HCT116 (cell line): ENCODE measurements at regions not wholly inside any gene's neighbourhood (a gene's known extent, or its start where the extent isn't known, plus 50 kb on each side); places are given as distances from the start of the nearest gene placed in this dataset.

Source experiments
- CTCF ChIP-seq, 3 experiments: fragments of 200-600 bp in 1 of 3; sonication (generic) in 1 of 3; IDR thresholded peaks in 2 of 3; conservative IDR thresholded peaks in 1 of 3; 2 replicates each; pipeline ENCODE4 v1.5.1; 2012 to 2017; ENCODE audit warnings: low read depth in 2 of 3, low read length in 2 of 3, antibody characterized with exemption in 1 of 3, borderline replicate concordance in 1 of 3, control low read depth in 1 of 3, mild to moderate bottlenecking in 1 of 3, mixed read lengths in 1 of 3, mixed run types in 1 of 3, moderate library complexity in 1 of 3; ENCODE audit not compliant: insufficient read depth in 1 of 3
- EZH2 ChIP-seq: fragments of 200-600 bp; sonication (generic); IDR thresholded peaks from 2 replicates; pipeline ENCODE4 v1.6.1; 2017; ENCODE audit warnings: antibody characterized with exemption, mixed run types

GRCh38 chr11:32266601-32267000, 168.7 kb downstream of the WT1 start:
- TF ChIP-seq EZH2, result no peak
- TF ChIP-seq CTCF (IDR thresholded peaks at IDR 0.05 in 2 of 3, conservative IDR thresholded peaks at IDR 0.05 in 1 of 3; ENCODE audit: borderline replicate concordance in 1 of 3, insufficient read depth in 1 of 3, low read depth in 2 of 3, low read length in 2 of 3), result no peak
